Adrenal gland (tissue), 5 donors: ENCODE measurements at regions not wholly inside any gene's neighbourhood (a gene's known extent, or its start where the extent isn't known, plus 50 kb on each side); places are given as distances from the start of the nearest gene placed in this dataset.

Experiments used
- POLR2A ChIP-seq, 2 donors: fragments of 450-650 bp; IDR thresholded peaks; one replicate each; pipeline ENCODE4 v1.6.1; 2017; ENCODE audit warnings: antibody characterized with exemption in 2 of 2, mild to moderate bottlenecking in 2 of 2, moderate library complexity in 1 of 2
- TF ChIP-seq, protein P1 (sequence below), 6 experiments: fragments of 450-650 bp in 4 of 6; fragments of 200-600 bp in 2 of 6; sonication (generic) in 1 of 6; IDR thresholded peaks; 1 replicate in 5 of 6; 2 replicates in 1 of 6; pipeline versions ENCODE4 v1.5.1 to v1.8.0; 2016 to 2021; ENCODE audit warnings: antibody characterized with exemption in 6 of 6, mild to moderate bottlenecking in 2 of 6, moderate library complexity in 1 of 6
- donor health status: DM: no; HTN: no; CAD: no.

DNA sequence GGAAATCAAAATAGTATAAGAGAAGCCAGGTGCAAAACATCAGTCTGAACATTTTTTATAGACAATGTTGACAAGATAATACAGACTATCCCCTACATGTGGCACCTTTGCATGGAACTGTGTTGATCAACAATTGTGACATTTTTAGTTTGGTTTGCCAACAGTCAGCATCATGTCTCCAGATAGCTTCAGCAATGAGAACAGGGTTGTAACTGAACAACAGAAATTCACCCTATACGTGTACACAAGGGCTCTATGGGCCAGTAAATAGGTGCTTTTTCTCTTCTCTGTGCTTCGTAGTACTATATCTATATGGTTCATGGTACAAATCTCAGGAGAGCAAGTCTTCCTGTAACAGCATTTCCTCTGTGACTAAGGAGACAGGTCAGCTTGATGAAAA lies 310.4 kb downstream of the ATXN7L3B start:
- TF ChIP-seq POLR2A (IDR thresholded peaks at IDR 0.05) = no peak
- TF ChIP-seq, protein P1, sequence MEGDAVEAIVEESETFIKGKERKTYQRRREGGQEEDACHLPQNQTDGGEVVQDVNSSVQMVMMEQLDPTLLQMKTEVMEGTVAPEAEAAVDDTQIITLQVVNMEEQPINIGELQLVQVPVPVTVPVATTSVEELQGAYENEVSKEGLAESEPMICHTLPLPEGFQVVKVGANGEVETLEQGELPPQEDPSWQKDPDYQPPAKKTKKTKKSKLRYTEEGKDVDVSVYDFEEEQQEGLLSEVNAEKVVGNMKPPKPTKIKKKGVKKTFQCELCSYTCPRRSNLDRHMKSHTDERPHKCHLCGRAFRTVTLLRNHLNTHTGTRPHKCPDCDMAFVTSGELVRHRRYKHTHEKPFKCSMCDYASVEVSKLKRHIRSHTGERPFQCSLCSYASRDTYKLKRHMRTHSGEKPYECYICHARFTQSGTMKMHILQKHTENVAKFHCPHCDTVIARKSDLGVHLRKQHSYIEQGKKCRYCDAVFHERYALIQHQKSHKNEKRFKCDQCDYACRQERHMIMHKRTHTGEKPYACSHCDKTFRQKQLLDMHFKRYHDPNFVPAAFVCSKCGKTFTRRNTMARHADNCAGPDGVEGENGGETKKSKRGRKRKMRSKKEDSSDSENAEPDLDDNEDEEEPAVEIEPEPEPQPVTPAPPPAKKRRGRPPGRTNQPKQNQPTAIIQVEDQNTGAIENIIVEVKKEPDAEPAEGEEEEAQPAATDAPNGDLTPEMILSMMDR (IDR thresholded peaks at IDR 0.05) = no peak
